ENCODE measurements at regions not wholly inside any gene's neighbourhood (a gene's known extent, or its start where the extent isn't known, plus 50 kb on each side); places are given as distances from the start of the nearest gene placed in this dataset.
A peak's percentile ranks its signal among the peaks of the same experiment; 100 is the strongest.

- H3K27me3 ChIP-seq (ENCODE audit: control insufficient read depth, insufficient read depth, low read length): peaks cover 2% of the 10 kb centered on the region
- FAIRE-seq: no peak
- H3K36me3 ChIP-seq (ENCODE audit: control insufficient read depth, insufficient read depth, low read length): no peaks in the 10 kb centered on the region
- no peak for TF ChIP-seq CTCF (IDR thresholded peaks at IDR 0.05; ENCODE audit: insufficient read depth, low read length, severe bottlenecking)
- H3K4me3 ChIP-seq (ENCODE audit: low read depth, low read length): no peak overlapping the region
- DNase-seq (ENCODE audit: low read depth): no peak
Observed at GRCh38 chr1:201646411-201647022, 107.6 kb downstream of the NAV1 start.

DNA sequence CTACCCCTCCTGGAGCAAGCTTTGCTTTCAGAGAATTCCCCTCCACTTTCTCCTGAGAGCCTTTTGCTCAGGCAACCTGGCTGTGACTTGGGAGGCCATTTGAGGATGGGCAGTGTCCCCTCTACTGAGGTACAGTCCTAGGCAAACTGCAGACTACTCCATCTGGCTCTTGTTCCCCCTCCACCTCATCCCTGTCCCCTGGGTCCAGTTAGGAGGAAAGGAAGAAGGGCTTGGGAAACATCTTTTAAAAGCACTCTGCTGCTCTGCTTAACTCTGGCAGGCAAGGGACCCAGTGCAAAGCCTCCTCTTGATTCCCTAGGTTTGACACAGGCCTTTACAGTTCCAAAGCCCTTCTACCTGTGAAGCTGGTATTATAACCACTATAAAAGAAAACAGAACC, 108.2 kb downstream of the NAV1 start:
- Histone ChIP-seq H3K27me3 (ENCODE audit: control insufficient read depth, insufficient read depth, low read length) (peaks cover 5% of the 10 kb centered on the region), H3K36me3 (ENCODE audit: control insufficient read depth, insufficient read depth, low read length) (no peaks in the 10 kb centered on the region), H3K4me3 (ENCODE audit: low read depth, low read length) (no peak overlapping the region)
- DNase-seq (ENCODE audit: low read depth) (no peak), FAIRE-seq (no peak)
- TF ChIP-seq CTCF (IDR thresholded peaks at IDR 0.05; ENCODE audit: insufficient read depth, low read length, severe bottlenecking): no peak

- no peaks in the 10 kb centered on the region for H3K36me3 ChIP-seq (ENCODE audit: control insufficient read depth, insufficient read depth, low read length)
- no peak for DNase-seq (ENCODE audit: low read depth)
- no peak for FAIRE-seq
- peaks cover 5% of the 10 kb centered on the region for H3K27me3 ChIP-seq (ENCODE audit: control insufficient read depth, insufficient read depth, low read length)
- no peak for TF ChIP-seq CTCF (IDR thresholded peaks at IDR 0.05; ENCODE audit: insufficient read depth, low read length, severe bottlenecking)
- no peak overlapping the region for H3K4me3 ChIP-seq (ENCODE audit: low read depth, low read length)
Observed at GRCh38 chr1:201647722-201648065, 108.8 kb downstream of the NAV1 start.

DNA sequence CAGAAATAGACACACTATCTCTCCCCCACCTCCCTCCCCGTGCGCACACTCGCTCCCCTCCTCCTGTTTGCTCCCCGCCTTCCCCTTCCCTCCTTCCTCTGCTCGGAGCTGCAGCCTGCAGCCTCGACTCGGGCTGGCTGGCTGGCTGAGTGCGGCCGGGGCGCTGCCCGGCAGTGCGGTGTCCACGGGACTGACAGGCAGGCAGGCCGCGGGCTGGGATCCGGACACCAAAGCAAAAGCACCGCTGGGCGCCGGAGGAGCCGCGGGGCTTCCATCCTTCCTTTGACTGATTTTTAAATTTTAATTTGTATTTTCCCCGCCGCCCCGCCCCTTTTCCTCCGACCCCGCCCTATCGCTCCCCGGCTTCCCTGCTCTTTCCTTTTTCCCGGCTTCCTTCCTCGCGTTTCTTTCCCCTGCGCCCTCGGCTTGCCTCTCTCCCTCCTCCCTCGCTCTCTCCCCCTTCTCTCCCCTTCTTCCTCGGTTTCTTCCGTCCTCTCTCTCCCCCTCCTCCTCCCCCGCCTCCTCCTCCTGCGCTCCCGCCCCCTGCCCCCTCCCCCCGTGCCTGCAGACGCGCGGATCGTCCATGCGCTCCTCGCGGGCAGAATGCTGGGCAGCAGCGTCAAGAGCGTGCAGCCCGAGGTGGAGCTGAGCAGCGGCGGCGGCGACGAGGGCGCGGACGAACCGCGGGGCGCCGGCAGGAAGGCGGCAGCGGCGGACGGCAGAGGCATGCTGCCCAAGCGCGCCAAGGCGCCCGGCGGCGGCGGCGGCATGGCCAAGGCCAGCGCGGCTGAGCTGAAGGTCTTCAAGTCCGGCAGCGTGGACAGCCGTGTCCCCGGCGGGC, 109.4 kb downstream of the NAV1 start:
- peak; percentile 21 for DNase-seq (ENCODE audit: low read depth)
- no peak for FAIRE-seq
- no peak for TF ChIP-seq CTCF (IDR thresholded peaks at IDR 0.05; ENCODE audit: insufficient read depth, low read length, severe bottlenecking)

GRCh38 chr1:201648907-201649721, 110.2 kb downstream of the NAV1 start:
- FAIRE-seq (no peak), DNase-seq (ENCODE audit: low read depth) (no peak)
- H3K27me3 ChIP-seq (ENCODE audit: control insufficient read depth, insufficient read depth, low read length): peaks cover 5% of the 10 kb centered on the region
- no peaks in the 10 kb centered on the region for H3K36me3 ChIP-seq (ENCODE audit: control insufficient read depth, insufficient read depth, low read length)
- TF ChIP-seq CTCF (IDR thresholded peaks at IDR 0.05; ENCODE audit: insufficient read depth, low read length, severe bottlenecking): no peak
- peak overlapping the region; percentile 36 for H3K4me3 ChIP-seq (ENCODE audit: low read depth, low read length)

More for the DNA sequence above, 109.4 kb downstream of the NAV1 start:
- H3K4me3 ChIP-seq (ENCODE audit: low read depth, low read length): peak overlapping the region; percentile 36
- H3K27me3 ChIP-seq (ENCODE audit: control insufficient read depth, insufficient read depth, low read length): peaks cover 5% of the 10 kb centered on the region
- H3K36me3 ChIP-seq (ENCODE audit: control insufficient read depth, insufficient read depth, low read length): no peaks in the 10 kb centered on the region
